Esophagus squamous epithelium (tissue), 5 donors: ENCODE measurements at regions not wholly inside any gene's neighbourhood (a gene's known extent, or its start where the extent isn't known, plus 50 kb on each side); places are given as distances from the start of the nearest gene placed in this dataset.

Source experiments
- DNase-seq: peaks from one replicate; lab custom pipeline; 2025; lab: John Stamatoyannopoulos, UW
- H3K27ac ChIP-seq, 4 donors: fragments of 200-600 bp; sonication (generic); one replicate each; pipeline ENCODE4 v1.5.1; 2016 to 2019; ENCODE audit warnings: mild to moderate bottlenecking in 1 of 4
- H3K27me3 ChIP-seq, 4 donors: fragments of 200-600 bp; sonication (generic); 1 replicate in 3 of 4; 2 replicates in 1 of 4; pipeline versions ENCODE4 v1.5.1 to v1.6.0; 2017 to 2021; ENCODE audit warnings: antibody characterized with exemption in 1 of 4
- H3K36me3 ChIP-seq, 3 donors: fragments of 200-600 bp; sonication (generic); one replicate each; pipeline ENCODE4 v1.5.1; 2016 to 2019
- H3K4me1 ChIP-seq, 3 donors: fragments of 200-600 bp; sonication (generic); one replicate each; pipeline ENCODE4 v1.5.1; 2017 to 2019
- H3K4me3 ChIP-seq, 4 donors: fragments of 200-600 bp; sonication (generic); 1 replicate in 3 of 4; 2 replicates in 1 of 4; pipeline ENCODE4 v1.5.1; 2016 to 2019; ENCODE audit warnings: mild to moderate bottlenecking in 2 of 4, moderate library complexity in 1 of 4
- H3K9me3 ChIP-seq, 3 donors: fragments of 200-600 bp; sonication (generic); one replicate each; pipeline ENCODE4 v1.5.1; 2016 to 2019
- POLR2A ChIP-seq, 4 donors: fragments of 450-650 bp; IDR thresholded peaks; one replicate each; pipeline ENCODE4 v1.6.1; 2017; ENCODE audit warnings: antibody characterized with exemption in 4 of 4, mild to moderate bottlenecking in 4 of 4, moderate library complexity in 3 of 4
- WGBS, 2 donors: methylation state at CpG; one replicate each; pipeline ENCODE4 v1.1.5; 2018; 5-methylcytosine and 5-hydroxymethylcytosine counted together
- intact Hi-C: fragments of 100-400 bp; cut with DNase I; formaldehyde crosslinking; loops from one replicate; pipeline ENCODE4 v1.15.0; 2022
- TF ChIP-seq, protein P1 (sequence below), 6 experiments: fragments of 450-650 bp in 4 of 6; fragments of 200-600 bp in 2 of 6; sonication (generic) in 2 of 6; IDR thresholded peaks; one replicate each; pipeline ENCODE4 v1.5.1; 2016 to 2019; ENCODE audit warnings: antibody characterized with exemption in 6 of 6, mild to moderate bottlenecking in 4 of 6, moderate library complexity in 4 of 6
- donor health status: DM: yes; HTN: yes; CAD: no.

DNA sequence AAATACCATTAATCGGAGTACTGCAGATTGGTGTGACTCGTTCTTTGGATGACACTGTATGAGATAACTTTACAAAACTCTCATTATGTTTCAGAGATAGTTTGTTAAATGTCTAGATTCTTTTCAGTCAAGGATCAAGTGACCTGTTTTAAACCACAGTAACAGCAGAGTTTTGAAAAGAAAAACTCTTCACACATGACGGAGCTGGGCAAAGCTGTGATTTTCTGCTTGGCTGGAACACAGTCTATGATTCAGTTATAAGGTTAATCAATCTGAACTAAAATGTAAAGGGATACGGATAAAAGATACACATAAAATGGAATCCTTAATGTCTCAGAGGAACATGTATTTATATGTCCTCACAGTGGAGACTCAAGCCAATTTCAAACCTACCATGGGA lies 573.2 kb downstream of the PRKD1 start:
- H3K36me3 ChIP-seq, result no peaks in the 10 kb centered on the region
- 38 to 74% methylated on average over 4 of the region's 4 CpGs for WGBS, 2 donors
- no peak for TF ChIP-seq POLR2A (IDR thresholded peaks at IDR 0.05)
- TF ChIP-seq, protein P1, sequence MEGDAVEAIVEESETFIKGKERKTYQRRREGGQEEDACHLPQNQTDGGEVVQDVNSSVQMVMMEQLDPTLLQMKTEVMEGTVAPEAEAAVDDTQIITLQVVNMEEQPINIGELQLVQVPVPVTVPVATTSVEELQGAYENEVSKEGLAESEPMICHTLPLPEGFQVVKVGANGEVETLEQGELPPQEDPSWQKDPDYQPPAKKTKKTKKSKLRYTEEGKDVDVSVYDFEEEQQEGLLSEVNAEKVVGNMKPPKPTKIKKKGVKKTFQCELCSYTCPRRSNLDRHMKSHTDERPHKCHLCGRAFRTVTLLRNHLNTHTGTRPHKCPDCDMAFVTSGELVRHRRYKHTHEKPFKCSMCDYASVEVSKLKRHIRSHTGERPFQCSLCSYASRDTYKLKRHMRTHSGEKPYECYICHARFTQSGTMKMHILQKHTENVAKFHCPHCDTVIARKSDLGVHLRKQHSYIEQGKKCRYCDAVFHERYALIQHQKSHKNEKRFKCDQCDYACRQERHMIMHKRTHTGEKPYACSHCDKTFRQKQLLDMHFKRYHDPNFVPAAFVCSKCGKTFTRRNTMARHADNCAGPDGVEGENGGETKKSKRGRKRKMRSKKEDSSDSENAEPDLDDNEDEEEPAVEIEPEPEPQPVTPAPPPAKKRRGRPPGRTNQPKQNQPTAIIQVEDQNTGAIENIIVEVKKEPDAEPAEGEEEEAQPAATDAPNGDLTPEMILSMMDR (IDR thresholded peaks at IDR 0.05), result no peak
- no peaks in the 10 kb centered on the region for H3K9me3 ChIP-seq
- DNase-seq, result no peak
- no peak overlapping the region for H3K27ac ChIP-seq
- intact Hi-C loops, result no loop called here
- H3K27me3 ChIP-seq, result no peaks in the 10 kb centered on the region
- H3K4me1 ChIP-seq, result no peaks in the 10 kb centered on the region
- H3K4me3 ChIP-seq, result no peak overlapping the region

DNA sequence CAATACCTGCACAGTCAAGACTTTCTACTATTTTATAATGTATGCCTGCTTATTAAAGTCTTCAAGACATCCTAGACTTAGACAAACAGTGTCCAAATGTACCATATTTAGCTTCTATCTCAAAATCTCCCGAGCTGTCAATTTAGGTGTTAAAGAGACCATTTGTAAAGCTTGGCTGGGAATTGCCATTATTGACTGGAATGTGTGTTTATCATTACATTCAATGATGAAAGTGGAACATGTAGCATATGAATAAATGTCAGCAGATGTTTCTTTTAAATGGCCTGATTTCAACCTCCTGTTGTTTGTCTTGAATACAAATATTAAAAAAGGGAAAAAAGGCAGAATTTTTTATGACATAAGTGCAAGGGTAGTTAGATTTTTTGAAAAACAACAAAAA lies 572.3 kb downstream of the PRKD1 start:
- intact Hi-C loops, result no loop called here

DNA sequence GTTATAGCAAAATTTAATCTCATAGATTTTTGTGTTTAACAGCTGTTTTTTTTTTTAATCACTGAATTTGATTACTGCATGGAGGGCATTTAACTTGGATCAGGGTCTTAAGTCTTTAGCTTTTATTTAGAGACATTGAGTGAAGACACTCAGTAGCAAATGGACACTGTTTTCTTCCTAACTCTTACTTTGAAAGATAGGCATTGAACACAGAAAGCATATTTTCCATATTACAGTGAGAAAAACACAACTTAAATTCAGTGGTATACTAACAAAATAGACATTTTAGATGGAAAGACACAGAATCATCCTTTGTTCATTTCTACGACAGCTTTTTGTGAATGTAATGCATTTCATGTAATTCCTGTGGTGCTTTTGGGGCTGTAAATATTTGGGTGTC lies 571.8 kb downstream of the PRKD1 start:
- H3K9me3 ChIP-seq, result no peaks in the 10 kb centered on the region
- no peak overlapping the region for H3K4me3 ChIP-seq
- H3K27me3 ChIP-seq, result no peaks in the 10 kb centered on the region
- 77 to 81% methylated on average over 1 of the region's 1 CpG for WGBS, 2 donors
- intact Hi-C loops, result no loop called here
- no peaks in the 10 kb centered on the region for H3K36me3 ChIP-seq
- no peak overlapping the region for H3K27ac ChIP-seq
- no peak for DNase-seq
- no peaks in the 10 kb centered on the region for H3K4me1 ChIP-seq
- no peak for TF ChIP-seq POLR2A (IDR thresholded peaks at IDR 0.05)
- TF ChIP-seq, protein P1 (IDR thresholded peaks at IDR 0.05), result no peak

More for the DNA sequence above, 572.3 kb downstream of the PRKD1 start:
- H3K9me3 ChIP-seq, result no peaks in the 10 kb centered on the region
- H3K4me3 ChIP-seq, result no peak overlapping the region
- no peaks in the 10 kb centered on the region for H3K27me3 ChIP-seq
- 23 to 31% methylated on average over 1 of the region's 1 CpG for WGBS, 2 donors
- TF ChIP-seq, protein P1 (IDR thresholded peaks at IDR 0.05), result no peak
- TF ChIP-seq POLR2A (IDR thresholded peaks at IDR 0.05), result no peak
- no peak overlapping the region for H3K27ac ChIP-seq
- DNase-seq, result no peak
- H3K36me3 ChIP-seq, result no peaks in the 10 kb centered on the region
- no peaks in the 10 kb centered on the region for H3K4me1 ChIP-seq

DNA sequence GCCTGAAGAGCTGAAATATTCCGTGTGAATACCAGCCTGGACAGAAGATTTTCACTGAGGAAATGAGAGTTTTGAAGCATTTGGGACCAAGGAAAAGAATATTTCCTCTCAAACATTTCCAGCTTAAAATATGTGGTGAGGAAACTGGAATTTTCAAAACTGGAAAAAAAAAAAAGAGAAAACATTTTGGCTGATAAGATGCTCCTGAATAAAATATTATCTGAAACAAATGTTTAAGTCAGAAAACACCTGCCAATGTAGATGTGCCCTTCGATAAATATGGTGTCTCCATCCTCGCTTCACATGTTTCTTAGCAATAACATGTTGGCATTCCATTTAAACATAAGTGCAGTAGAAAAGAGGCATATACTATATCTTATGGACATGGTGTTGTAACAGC lies 567.0 kb downstream of the PRKD1 start:
- no peaks in the 10 kb centered on the region for H3K36me3 ChIP-seq
- WGBS, 2 donors, result 62 to 65% methylated on average over 3 of the region's 3 CpGs

DNA sequence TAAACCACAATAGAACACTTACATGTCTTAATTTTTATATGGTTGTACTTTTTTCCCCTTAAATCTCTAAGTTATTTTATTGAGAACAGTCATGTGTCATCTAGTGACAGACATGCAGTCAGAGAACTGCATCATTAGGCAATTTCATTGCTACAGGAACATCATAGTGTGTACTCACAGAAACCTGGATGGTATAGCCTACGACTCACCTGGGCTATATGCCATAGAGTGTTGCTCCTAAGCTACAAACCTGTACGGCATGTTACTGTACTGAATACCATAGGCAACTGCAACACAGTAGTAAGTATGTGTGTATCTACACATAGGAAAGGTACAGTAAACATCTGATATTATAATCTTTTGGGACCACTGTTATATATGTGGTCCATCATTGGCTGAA lies 557.6 kb downstream of the PRKD1 start:
- intact Hi-C loops, result no loop called here
- Histone ChIP-seq H3K9me3 (peaks cover 0 to 5% (median 0%) of the 10 kb centered on the region in 3 donors), H3K27ac (no peak overlapping the region), H3K36me3 (no peaks in the 10 kb centered on the region), H3K27me3 (no peaks in the 10 kb centered on the region), H3K4me1 (no peaks in the 10 kb centered on the region), H3K4me3 (no peak overlapping the region)
- no peak for DNase-seq
- TF ChIP-seq POLR2A (IDR thresholded peaks at IDR 0.05), result no peak
- TF ChIP-seq, protein P1 (IDR thresholded peaks at IDR 0.05), result no peak
- WGBS, 2 donors, result 57 to 63% methylated on average over 2 of the region's 2 CpGs

More for the DNA sequence above, 567.0 kb downstream of the PRKD1 start:
- H3K4me3 ChIP-seq, result no peak overlapping the region
- DNase-seq, result no peak
- no peak overlapping the region for H3K27ac ChIP-seq
- TF ChIP-seq, protein P1 (IDR thresholded peaks at IDR 0.05), result no peak
- TF ChIP-seq POLR2A (IDR thresholded peaks at IDR 0.05), result no peak
- H3K9me3 ChIP-seq, result no peaks in the 10 kb centered on the region
- intact Hi-C loops, result no loop called here
- H3K27me3 ChIP-seq, result no peaks in the 10 kb centered on the region
- no peaks in the 10 kb centered on the region for H3K4me1 ChIP-seq
